ENCODE measurements at regions not wholly inside any gene's neighbourhood (a gene's known extent, or its start where the extent isn't known, plus 50 kb on each side); places are given as distances from the start of the nearest gene placed in this dataset.
A peak's percentile ranks its signal among the peaks of the same experiment; 100 is the strongest.

DNA sequence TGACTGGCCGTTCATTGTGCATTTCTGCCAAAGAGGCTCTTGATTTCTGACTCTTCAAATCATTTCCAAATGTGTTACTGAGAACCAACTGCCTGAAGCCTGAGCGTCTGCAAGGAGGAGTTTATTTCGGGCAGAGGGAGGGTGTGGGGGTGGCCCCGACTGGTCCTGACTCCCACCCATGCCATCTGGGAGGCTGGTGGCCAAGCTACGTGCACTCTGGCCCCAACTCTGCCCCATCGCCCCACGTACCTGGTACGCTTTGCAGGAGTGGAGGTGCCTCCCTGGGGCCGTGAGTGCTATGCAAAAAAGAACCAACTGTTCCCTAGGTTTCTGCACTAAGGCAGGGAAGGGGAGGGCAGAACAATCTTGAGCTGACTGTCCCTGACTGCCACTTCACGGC lies 846.8 kb downstream of the BRD1 start:
- Histone ChIP-seq H3K9me2 (ENCODE audit: insufficient read depth) (no peaks in the 10 kb centered on the region), H2AFZ (no peak overlapping the region), H3K27ac (ENCODE audit: low read depth) (no peak overlapping the region), H3F3A (replicated peaks; ENCODE audit: low read depth) (no peaks in the 10 kb centered on the region), H3K4me3 (no peak overlapping the region), H3K36me3 (ENCODE audit: insufficient read depth) (no peaks in the 10 kb centered on the region), H3K4me1 (ENCODE audit: insufficient read depth) (no peaks in the 10 kb centered on the region), H3K4me2 (no peak overlapping the region), H3K79me2 (replicated peaks; ENCODE audit: insufficient read depth) (no peaks in the 10 kb centered on the region), H4K20me1 (replicated peaks; ENCODE audit: insufficient read depth) (no peaks in the 10 kb centered on the region), H3K27me3 (ENCODE audit: insufficient read depth) (no peaks in the 10 kb centered on the region)
- Mint-ChIP-seq H3K4me3 (no peak overlapping the region), H3K9me3 (peaks cover 18% of the 10 kb centered on the region), H3K27me3 (ENCODE audit: insufficient read depth, low read depth, poor library complexity) (peaks cover 4% of the 10 kb centered on the region), H3K36me3 (ENCODE audit: low read depth) (peaks cover 3% of the 10 kb centered on the region; the same call in 2 of the 3 replicates), H3K27ac (no peak overlapping the region), H3K4me1 (no peaks in the 10 kb centered on the region; the same call in 2 of the 3 replicates)
- DNase-seq (ENCODE audit: low spot score) (no peak), ATAC-seq (no peak)
- TF ChIP-seq, protein P1, sequence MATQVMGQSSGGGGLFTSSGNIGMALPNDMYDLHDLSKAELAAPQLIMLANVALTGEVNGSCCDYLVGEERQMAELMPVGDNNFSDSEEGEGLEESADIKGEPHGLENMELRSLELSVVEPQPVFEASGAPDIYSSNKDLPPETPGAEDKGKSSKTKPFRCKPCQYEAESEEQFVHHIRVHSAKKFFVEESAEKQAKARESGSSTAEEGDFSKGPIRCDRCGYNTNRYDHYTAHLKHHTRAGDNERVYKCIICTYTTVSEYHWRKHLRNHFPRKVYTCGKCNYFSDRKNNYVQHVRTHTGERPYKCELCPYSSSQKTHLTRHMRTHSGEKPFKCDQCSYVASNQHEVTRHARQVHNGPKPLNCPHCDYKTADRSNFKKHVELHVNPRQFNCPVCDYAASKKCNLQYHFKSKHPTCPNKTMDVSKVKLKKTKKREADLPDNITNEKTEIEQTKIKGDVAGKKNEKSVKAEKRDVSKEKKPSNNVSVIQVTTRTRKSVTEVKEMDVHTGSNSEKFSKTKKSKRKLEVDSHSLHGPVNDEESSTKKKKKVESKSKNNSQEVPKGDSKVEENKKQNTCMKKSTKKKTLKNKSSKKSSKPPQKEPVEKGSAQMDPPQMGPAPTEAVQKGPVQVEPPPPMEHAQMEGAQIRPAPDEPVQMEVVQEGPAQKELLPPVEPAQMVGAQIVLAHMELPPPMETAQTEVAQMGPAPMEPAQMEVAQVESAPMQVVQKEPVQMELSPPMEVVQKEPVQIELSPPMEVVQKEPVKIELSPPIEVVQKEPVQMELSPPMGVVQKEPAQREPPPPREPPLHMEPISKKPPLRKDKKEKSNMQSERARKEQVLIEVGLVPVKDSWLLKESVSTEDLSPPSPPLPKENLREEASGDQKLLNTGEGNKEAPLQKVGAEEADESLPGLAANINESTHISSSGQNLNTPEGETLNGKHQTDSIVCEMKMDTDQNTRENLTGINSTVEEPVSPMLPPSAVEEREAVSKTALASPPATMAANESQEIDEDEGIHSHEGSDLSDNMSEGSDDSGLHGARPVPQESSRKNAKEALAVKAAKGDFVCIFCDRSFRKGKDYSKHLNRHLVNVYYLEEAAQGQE (IDR thresholded peaks at IDR 0.05; ENCODE audit: unreplicated experiment): no peak
- no peak for TF ChIP-seq JUNB (IDR thresholded peaks at IDR 0.05; ENCODE audit: unreplicated experiment)

DNA sequence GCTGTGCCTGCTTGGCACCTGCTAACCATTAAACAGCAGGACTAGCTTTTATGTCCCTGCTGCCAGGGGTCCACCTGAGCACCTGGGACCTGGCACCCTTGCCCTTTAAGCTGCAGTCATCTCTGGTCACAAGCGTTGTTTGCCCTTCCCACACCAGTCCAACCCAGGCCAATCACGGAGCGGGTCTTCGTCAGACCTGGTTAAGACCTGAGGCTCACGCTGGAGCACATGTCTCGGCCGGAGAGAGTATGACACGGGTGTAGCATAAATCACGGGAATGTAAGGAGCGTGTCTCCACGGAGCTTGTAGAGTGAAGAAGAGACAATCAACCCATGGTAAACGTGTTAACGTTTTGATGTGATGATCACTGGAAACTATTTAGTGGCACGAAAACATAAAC lies 847.3 kb downstream of the BRD1 start:
- H3K36me3 Mint-ChIP-seq (ENCODE audit: low read depth): peaks cover 3% of the 10 kb centered on the region; the same call in 2 of the 3 replicates
- H3K27ac Mint-ChIP-seq: no peak overlapping the region
- H3K9me2 ChIP-seq (ENCODE audit: insufficient read depth): no peaks in the 10 kb centered on the region
- no peaks in the 10 kb centered on the region for H3K79me2 ChIP-seq (replicated peaks; ENCODE audit: insufficient read depth)
- H3K27me3 ChIP-seq (ENCODE audit: insufficient read depth): no peaks in the 10 kb centered on the region
- DNase-seq (ENCODE audit: low spot score): no peak
- no peak overlapping the region for H2AFZ ChIP-seq
- ATAC-seq: no peak
- H3K4me3 Mint-ChIP-seq: no peak overlapping the region
- H3K4me3 ChIP-seq: no peak overlapping the region
- H4K20me1 ChIP-seq (replicated peaks; ENCODE audit: insufficient read depth): no peaks in the 10 kb centered on the region
- H3K36me3 ChIP-seq (ENCODE audit: insufficient read depth): no peaks in the 10 kb centered on the region
- H3K4me2 ChIP-seq: no peak overlapping the region
- no peaks in the 10 kb centered on the region for H3F3A ChIP-seq (replicated peaks; ENCODE audit: low read depth)
- peaks cover 2% of the 10 kb centered on the region for H3K4me1 Mint-ChIP-seq
- peaks cover 6% of the 10 kb centered on the region for H3K27me3 Mint-ChIP-seq (ENCODE audit: insufficient read depth, low read depth, poor library complexity)
- H3K27ac ChIP-seq (ENCODE audit: low read depth): no peak overlapping the region
- H3K9me3 Mint-ChIP-seq: peaks cover 17% of the 10 kb centered on the region
- no peaks in the 10 kb centered on the region for H3K4me1 ChIP-seq (ENCODE audit: insufficient read depth)
- TF ChIP-seq CREB1 (CRISPR knock-in tag; IDR thresholded peaks at IDR 0.05; ENCODE audit: low read depth): no peak
- no peak for TF ChIP-seq ZNF114 (CRISPR knock-in tag; IDR thresholded peaks at IDR 0.05)
- TF ChIP-seq EZH2phosphoT487 (IDR thresholded peaks at IDR 0.05; ENCODE audit: unreplicated experiment): no peak

DNA sequence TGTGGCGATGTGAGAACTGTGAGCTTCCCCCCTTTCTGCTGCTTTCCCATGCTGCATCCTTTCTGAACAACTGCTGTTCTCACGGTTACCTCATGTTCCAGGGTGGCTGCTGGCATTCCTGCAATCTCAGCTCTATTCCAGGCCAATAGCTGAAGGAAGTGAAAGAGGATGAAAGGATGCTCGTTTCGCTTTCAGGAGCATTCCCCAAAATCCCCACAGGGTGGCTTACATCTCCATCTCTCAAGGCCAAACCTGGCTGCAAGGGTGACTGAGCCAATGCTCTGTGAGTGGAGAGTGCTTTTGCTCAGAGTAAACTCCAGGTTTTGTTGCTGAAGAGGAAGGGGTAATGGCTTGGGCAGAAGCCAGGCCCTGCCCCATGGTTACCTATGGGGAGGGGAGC lies 848.2 kb downstream of the BRD1 start:
- Histone ChIP-seq H3K4me1 (ENCODE audit: insufficient read depth) (no peaks in the 10 kb centered on the region), H3K27ac (ENCODE audit: low read depth) (no peak overlapping the region), H3K27me3 (ENCODE audit: insufficient read depth) (no peaks in the 10 kb centered on the region), H3K9me2 (ENCODE audit: insufficient read depth) (no peaks in the 10 kb centered on the region), H3K36me3 (ENCODE audit: insufficient read depth) (no peaks in the 10 kb centered on the region), H4K20me1 (replicated peaks; ENCODE audit: insufficient read depth) (no peaks in the 10 kb centered on the region), H3K79me2 (replicated peaks; ENCODE audit: insufficient read depth) (no peaks in the 10 kb centered on the region), H2AFZ (no peak overlapping the region), H3K4me2 (no peak overlapping the region), H3K4me3 (no peak overlapping the region), H3F3A (replicated peaks; ENCODE audit: low read depth) (no peaks in the 10 kb centered on the region)
- peak; percentile 82 for ATAC-seq
- Mint-ChIP-seq H3K4me1 (peaks cover 8% of the 10 kb centered on the region), H3K36me3 (ENCODE audit: low read depth) (peaks cover 3% of the 10 kb centered on the region; the same call in 2 of the 3 replicates), H3K27ac (no peak overlapping the region), H3K27me3 (ENCODE audit: insufficient read depth, low read depth, poor library complexity) (peaks cover 8% of the 10 kb centered on the region), H3K9me3 (peaks cover 15% of the 10 kb centered on the region), H3K4me3 (no peak overlapping the region)
- DNase-seq (ENCODE audit: low spot score): no peak
- TF ChIP-seq EZH2 (IDR thresholded peaks at IDR 0.05; ENCODE audit: low read depth, unreplicated experiment) (no peak), CREB1 (CRISPR knock-in tag; IDR thresholded peaks at IDR 0.05; ENCODE audit: low read depth) (no peak), STAT1 (IDR thresholded peaks at IDR 0.05; ENCODE audit: unreplicated experiment) (no peak), JUNB (IDR thresholded peaks at IDR 0.05; ENCODE audit: unreplicated experiment) (no peak), EZH2phosphoT487 (IDR thresholded peaks at IDR 0.05; ENCODE audit: unreplicated experiment) (no peak)
- TF ChIP-seq, protein P1 (IDR thresholded peaks at IDR 0.05; ENCODE audit: unreplicated experiment): no peak
- TF ChIP-seq, protein P2, sequence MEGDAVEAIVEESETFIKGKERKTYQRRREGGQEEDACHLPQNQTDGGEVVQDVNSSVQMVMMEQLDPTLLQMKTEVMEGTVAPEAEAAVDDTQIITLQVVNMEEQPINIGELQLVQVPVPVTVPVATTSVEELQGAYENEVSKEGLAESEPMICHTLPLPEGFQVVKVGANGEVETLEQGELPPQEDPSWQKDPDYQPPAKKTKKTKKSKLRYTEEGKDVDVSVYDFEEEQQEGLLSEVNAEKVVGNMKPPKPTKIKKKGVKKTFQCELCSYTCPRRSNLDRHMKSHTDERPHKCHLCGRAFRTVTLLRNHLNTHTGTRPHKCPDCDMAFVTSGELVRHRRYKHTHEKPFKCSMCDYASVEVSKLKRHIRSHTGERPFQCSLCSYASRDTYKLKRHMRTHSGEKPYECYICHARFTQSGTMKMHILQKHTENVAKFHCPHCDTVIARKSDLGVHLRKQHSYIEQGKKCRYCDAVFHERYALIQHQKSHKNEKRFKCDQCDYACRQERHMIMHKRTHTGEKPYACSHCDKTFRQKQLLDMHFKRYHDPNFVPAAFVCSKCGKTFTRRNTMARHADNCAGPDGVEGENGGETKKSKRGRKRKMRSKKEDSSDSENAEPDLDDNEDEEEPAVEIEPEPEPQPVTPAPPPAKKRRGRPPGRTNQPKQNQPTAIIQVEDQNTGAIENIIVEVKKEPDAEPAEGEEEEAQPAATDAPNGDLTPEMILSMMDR (conservative IDR thresholded peaks at IDR 0.05; ENCODE audit: low read depth in 2 of 2): no peak

Measured in GM23338 (cell line).